NCI-H1694 treated with DMSO at 0.1 percent for 48 hours (cell line): ENCODE measurements at regions not wholly inside any gene's neighbourhood (a gene's known extent, or its start where the extent isn't known, plus 50 kb on each side); places are given as distances from the start of the nearest gene placed in this dataset.
A peak's percentile ranks its signal among the peaks of the same experiment; 100 is the strongest.

ENCODE experiments used
- DNase-seq: peaks from one replicate; lab custom pipeline; 2025; lab: John Stamatoyannopoulos, UW

- DNase-seq, result peak; percentile 37
Observed at GRCh38 chr1:201686714-201687455, 142.1 kb upstream of the IPO9 start.

GRCh38 chr1:201688514-201688913 lies 140.4 kb upstream of the IPO9 start:
- DNase-seq, result no peak

- DNase-seq, result no peak
Observed at GRCh38 chr1:201689647-201690046, 139.3 kb upstream of the IPO9 start.

- DNase-seq, result no peak
Observed at GRCh38 chr1:201690528-201690927, 138.4 kb upstream of the IPO9 start.

- no peak for DNase-seq
Observed at GRCh38 chr1:201691716-201692554, 137.0 kb upstream of the IPO9 start.

GRCh38 chr1:201692555-201693394 lies 136.2 kb upstream of the IPO9 start:
- peak; percentile 96 for DNase-seq

GRCh38 chr1:201693890-201694607 lies 134.9 kb upstream of the IPO9 start:
- DNase-seq, result no peak

GRCh38 chr1:201694608-201695335 lies 134.2 kb upstream of the IPO9 start:
- no peak for DNase-seq

- DNase-seq, result no peak
Observed at GRCh38 chr1:201695607-201696006, 133.3 kb upstream of the IPO9 start.

- DNase-seq, result peak; percentile 80
Observed at GRCh38 chr1:201696217-201696761, 132.7 kb upstream of the IPO9 start.

- no peak for DNase-seq
Observed at GRCh38 chr1:201697174-201697573, 131.8 kb upstream of the IPO9 start.

GRCh38 chr1:201701831-201702230 lies 127.1 kb upstream of the IPO9 start:
- no peak for DNase-seq

- peak; percentile 95 for DNase-seq
Observed at GRCh38 chr1:201702936-201703335, 126.0 kb upstream of the IPO9 start.

GRCh38 chr1:201703621-201704438 lies 125.1 kb upstream of the IPO9 start:
- peak; percentile 53 for DNase-seq

GRCh38 chr1:201704439-201704792 lies 124.5 kb upstream of the IPO9 start:
- no peak for DNase-seq

GRCh38 chr1:201705389-201705788 lies 123.6 kb upstream of the IPO9 start:
- DNase-seq, result no peak

- DNase-seq, result no peak
Observed at GRCh38 chr1:201706109-201706508, 122.8 kb upstream of the IPO9 start.

- no peak for DNase-seq
Observed at GRCh38 chr1:201707027-201707426, 121.9 kb upstream of the IPO9 start.

GRCh38 chr1:201707656-201708055 lies 121.3 kb upstream of the IPO9 start:
- no peak for DNase-seq

GRCh38 chr1:201708085-201708512 lies 120.9 kb upstream of the IPO9 start:
- peak; percentile 79 for DNase-seq
